ENCODE measurements at regions not wholly inside any gene's neighbourhood (a gene's known extent, or its start where the extent isn't known, plus 50 kb on each side); places are given as distances from the start of the nearest gene placed in this dataset.
"Not testable (repeated sequence)": the region's sequence is repeated elsewhere in the genome, so short reads cannot be mapped to it uniquely, and the experiment has no call there.

GRCh38 chr3:96483781-96484180 is 330.6 kb upstream of the EPHA6 start:
- DNase-seq (ENCODE audit: low read depth, low spot score): no peak

DNA sequence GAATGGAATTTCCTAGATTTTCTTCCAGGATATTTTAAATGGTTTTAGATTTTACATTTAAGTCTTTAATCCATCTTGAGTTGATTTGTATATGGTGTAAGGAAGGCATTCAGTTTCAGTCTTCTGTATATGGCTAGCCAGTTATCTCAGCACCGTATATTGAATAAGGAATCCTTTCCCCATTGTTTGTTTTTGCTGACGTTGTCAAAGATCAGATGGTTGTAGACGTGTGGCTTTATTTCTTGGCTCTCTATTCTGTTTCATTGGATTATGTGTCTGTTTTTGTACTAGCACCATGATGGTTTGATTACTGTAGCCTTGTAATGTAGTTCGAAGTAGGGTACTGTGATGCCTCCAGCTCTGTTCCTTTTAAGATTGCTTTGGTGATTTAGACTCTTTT is 325.7 kb upstream of the EPHA6 start:
- DNase-seq (ENCODE audit: low read depth, low spot score): no peak

- no peak for DNase-seq (ENCODE audit: low read depth, low spot score)
Measured at GRCh38 chr3:96491023-96491422, 323.4 kb upstream of the EPHA6 start.

DNA sequence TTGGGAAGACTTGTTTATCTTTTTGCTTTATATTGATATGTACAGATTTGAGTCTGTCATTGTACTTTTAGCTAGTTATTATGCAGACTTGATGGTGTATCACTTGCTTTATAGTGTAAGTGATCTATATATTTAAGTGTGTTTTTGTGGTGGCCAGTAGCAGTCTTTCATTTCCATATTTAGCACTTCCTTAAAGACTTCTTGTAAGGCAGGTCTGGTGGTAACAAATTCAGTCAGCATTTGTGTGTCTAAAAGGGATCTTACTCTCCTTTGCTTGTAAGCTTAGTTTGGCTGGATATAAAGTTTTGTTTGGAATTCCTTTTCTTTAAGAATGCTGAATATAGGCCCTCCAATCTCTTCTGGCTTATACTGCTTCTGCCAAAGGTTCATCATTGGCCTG is 322.5 kb upstream of the EPHA6 start:
- no peak for DNase-seq (ENCODE audit: low read depth, low spot score)

DNA sequence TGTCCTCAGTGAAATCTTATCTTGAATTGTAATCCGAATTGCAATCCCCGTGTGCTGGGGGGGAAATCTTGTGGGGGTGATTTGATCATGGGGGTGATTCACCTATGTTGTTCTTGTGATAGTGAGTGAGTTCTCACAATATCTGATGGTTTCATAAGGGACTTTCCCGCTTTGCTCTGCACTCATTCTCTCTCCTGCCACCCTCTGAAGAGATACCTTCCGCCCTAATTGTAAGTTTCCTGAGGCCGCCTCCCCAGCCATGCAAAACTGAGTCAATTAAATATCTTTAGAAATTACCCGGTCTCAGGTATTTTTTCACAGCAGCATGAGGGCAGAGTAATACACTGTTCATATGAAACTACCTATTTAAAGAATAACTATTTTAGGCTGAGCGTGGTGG is 304.1 kb upstream of the EPHA6 start:
- DNase-seq (ENCODE audit: low read depth, low spot score): no peak

DNA sequence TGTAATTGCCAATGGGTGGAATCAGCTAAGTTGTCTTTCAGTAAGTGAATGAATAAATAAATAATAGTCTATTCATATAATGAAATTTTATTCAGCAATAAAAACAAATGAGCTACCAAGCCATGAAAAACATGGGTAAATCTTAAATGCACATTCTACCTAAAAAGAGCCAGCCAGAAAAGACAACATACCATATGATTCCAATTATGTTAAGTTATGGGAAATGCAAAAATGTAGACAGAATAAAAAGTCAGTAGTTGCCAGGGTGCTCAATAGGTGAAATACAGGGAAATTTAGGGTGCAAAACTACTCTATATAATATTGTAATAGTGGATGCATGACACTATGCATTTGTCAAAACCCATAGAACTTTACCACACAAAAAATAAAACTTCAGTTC is 277.2 kb upstream of the EPHA6 start:
- DNase-seq (ENCODE audit: low read depth, low spot score): no peak

DNA sequence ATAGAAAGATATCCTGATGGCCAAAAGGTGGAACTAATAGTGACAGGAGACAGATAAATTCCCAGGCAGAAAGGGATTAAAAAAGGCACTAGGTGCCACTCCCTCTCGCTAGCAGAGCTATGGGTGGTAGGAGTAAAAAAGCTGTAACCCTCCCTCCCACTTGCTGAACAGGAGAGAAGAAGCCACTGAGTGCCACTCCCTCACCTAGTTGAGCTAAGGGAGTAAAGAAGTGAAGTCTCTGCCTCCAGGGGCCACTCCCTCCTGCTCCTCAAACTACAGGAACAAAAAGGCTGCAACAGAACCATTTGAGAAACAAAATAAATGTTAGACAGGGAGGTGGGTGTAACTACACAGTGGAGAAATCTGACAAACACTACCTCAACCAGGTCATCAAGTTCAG is 276.2 kb upstream of the EPHA6 start:
- DNase-seq (ENCODE audit: low read depth, low spot score): no peak

GRCh38 chr3:96548073-96548472 is 266.3 kb upstream of the EPHA6 start:
- DNase-seq (ENCODE audit: low read depth, low spot score): no peak

DNA sequence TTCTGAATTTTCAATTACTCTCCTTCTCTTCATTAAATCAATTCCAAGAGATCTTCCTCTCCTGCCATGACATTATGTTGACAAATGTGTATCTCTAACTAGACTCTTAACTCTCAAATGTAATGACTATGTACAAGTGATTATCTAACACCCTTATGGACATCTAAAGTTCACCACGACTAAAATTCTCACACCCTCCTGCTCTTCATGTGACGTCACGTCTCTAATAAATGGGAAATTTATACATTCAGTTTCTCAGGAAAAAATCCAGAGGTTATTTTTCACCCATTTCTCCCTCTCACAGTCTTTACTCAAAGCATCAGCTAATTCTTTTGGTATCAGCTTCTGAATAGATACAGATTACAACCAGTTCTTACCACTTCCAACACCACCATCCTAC is 237.5 kb upstream of the EPHA6 start:
- DNase-seq (ENCODE audit: low read depth, low spot score): no peak

GRCh38 chr3:96584066-96584465 is 230.3 kb upstream of the EPHA6 start:
- DNase-seq (ENCODE audit: low read depth, low spot score): no peak

DNA sequence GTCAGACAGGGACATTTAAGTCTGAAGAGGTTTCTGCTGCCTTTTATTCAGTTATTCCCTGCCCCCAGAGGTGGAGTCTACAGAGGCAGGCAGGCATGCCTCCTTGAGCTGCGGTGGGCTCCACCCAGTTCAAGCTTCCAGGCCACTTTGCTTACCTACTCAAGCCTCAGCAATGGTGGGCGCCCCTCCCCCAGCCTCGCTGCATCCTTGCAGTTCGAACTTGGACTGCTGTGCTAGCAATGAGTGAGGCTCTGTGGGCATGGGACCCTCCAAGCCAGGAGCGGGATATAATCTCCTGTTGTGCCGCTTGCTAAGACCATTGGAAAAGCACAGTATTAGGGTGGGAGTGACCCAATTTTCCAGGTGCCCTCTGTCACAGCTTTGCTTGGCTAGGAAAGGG is 207.5 kb upstream of the EPHA6 start:
- DNase-seq (ENCODE audit: low read depth, low spot score): not testable (repeated sequence)

DNA sequence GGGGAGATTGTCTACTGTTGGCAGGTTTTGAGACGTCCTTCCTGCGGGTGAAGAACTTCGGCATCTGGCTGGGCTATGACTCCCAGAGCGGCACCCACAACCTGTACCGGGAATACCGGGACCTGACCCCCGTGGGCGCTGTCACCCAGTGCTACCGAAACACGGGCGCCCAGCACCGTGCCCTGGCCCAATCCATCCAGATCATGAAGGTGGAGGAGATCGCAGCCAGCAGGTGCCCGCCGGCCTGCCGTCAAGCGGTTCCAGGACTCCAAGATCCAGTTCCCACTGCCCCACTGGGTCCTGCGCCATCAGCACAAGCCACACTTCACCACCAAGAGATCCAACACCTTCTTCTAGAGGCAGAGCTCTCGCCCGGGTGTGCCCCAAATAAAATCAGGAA is 194.9 kb upstream of the EPHA6 start:
- no peak for DNase-seq (ENCODE audit: low read depth, low spot score)

DNA sequence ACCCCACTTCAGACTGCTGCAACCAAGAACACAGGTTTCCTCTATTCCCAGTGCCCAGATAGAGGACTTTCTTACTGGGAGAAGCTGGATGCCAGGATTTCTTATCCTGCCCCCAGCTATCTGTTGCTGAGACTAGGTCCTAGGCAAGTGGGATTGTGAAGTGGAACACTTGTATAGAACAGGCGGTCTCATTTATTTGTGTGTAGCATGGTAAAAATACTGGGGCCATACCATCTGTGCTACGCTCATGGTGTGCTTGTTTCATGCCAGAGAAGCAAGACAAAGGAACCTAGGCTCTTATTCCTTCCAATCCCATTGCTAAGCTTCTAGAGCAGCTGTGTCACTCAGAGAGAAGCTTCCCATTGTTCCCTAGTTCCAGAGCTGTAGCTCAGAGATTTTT is 191.5 kb upstream of the EPHA6 start:
- no peak for DNase-seq (ENCODE audit: low read depth, low spot score)

DNA sequence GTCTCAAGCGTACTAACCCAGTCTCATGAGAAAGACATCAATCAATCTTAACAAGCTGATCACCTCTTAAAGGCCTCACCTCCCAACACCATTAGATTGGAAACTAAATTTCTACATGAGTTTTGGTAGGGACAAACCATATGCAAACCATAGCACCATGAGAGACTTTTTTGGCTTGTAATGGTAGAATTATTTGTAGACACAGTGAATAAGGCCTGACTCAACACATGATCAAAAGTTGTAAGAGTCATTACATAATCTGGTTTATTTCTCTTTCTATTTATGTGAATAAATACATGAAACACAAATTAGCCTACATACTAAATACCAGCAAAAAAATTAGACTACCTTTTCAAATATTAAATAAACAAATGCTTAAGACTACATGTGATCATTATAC is 183.3 kb upstream of the EPHA6 start:
- no peak for DNase-seq (ENCODE audit: low read depth, low spot score)

DNA sequence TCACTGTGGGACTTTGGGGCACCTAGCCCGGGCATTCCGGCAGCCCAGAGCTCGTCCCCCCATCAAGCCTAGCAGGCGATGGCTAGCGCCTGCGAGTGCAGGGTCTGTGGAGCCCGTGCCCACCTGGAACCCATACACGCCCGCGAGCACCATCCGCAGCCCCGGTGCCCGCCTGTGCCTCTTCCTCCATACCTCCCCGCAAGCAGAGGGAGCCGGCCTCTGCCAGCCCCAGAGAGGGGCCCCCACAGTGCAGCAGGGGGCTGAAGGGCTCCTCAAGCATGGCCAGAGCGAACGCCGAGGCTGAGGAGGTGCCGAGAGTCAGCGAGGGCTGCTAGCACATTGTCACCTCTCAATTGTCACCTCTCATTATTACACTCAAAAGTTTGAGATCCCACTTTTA is 167.8 kb upstream of the EPHA6 start:
- DNase-seq (ENCODE audit: low read depth, low spot score): no peak

- DNase-seq (ENCODE audit: low read depth, low spot score): peak; percentile 15
Measured at GRCh38 chr3:96657710-96658109, 156.7 kb upstream of the EPHA6 start.

DNA sequence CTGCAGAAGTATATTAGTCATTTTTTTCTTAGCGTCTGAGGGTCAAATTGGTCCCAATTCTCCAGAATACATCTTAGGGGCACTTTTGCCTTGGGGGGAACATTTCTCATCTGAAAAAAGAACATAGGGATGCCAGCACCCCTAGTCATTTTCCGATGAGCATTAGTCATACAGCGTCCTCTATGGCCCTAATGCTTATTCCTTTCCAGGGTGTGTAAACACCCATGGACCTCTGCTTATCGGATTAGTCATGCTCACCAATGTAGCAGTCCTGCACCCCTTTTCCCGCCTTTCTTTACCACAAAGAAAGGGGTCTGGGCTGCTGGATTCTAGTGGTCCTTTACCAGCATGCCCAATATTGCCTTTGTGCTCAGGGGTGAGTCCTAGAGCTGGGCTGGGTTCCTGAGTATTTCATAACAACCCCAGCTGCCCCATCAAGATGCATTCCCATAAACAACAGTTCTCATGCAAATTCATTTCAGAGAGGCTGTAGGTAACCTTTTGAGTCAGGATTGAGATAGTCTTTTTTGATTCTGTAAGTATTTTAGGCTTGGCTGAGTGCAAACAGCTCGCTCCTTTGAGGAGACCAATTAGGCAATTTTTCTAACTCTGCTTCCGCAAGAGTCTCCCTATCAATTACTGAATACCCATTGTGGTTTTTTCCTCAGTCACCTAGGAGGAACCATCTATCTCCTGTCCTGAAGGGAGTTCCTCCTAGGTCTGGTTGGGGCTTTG is 142.4 kb upstream of the EPHA6 start:
- DNase-seq (ENCODE audit: low read depth, low spot score): not testable (repeated sequence)

- DNase-seq (ENCODE audit: low read depth, low spot score): no peak
Measured at GRCh38 chr3:96677156-96677555, 137.2 kb upstream of the EPHA6 start.

DNA sequence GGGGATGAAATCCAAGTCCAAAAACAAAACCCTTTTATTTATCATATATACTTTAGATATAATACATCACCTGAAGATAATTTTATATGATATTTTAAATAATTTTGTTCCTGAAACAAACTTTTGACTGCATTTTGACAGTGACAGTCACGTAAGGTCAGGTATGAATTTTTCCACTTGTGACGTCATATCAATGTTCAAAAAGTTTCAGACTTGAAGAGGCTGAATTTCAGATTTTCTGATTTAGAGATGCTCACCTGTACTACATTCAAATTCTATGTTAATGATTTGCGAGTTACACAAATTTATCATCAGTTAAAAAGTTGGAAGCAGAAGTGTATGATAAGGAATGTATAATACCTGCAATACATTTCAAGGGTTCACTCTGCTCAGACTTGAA is 136.1 kb upstream of the EPHA6 start:
- DNase-seq (ENCODE audit: low read depth, low spot score): no peak

GRCh38 chr3:96700322-96701315 is 113.8 kb upstream of the EPHA6 start:
- peak; percentile 5 for DNase-seq (ENCODE audit: low read depth, low spot score)

DNA sequence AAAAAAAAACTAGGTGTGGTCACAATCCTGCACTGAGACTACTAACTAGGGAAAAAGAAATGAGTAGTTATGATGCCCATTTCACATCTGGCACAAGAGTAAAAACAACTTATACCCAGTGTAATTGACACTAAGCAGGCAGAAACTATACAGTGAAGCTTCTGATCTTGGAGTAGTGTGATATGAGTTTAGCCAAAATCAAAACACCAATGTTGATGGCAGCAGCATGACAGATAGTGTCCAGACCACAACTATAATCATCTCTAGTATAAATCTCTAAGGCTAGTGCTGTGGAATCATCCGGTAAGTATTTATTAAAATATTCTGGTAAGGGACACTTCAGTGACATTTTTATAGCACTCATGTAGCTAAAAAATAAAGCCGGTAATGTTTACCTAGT is 108.5 kb upstream of the EPHA6 start:
- DNase-seq (ENCODE audit: low read depth, low spot score): no peak

DNA sequence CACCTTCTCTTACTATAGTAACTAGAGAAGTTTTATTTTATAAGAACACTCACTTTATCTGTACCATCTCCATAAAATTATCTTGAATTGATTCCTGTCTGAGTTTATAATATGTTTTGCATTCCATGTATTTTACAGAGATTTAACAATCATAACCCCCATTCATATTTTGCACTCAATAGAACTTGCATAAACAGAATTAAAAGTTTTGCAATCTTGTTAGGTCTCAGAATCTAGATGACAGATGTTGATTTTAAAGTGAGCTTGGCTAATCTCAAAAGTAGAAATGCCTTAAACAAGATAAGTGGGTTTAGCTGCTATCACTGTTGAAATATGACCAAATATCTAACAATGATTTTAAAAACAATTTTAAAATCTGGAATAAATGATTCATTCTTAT is 107.9 kb upstream of the EPHA6 start:
- DNase-seq (ENCODE audit: low read depth, low spot score): no peak

GRCh38 chr3:96711816-96712215 is 102.6 kb upstream of the EPHA6 start:
- no peak for DNase-seq (ENCODE audit: low read depth, low spot score)

All from iPS DF 19.7 (cell line).